HG03565 (cell line): ENCODE measurements at regions not wholly inside any gene's neighbourhood (a gene's known extent, or its start where the extent isn't known, plus 50 kb on each side); places are given as distances from the start of the nearest gene placed in this dataset.
"Not testable (repeated sequence)": the region's sequence is repeated elsewhere in the genome, so short reads cannot be mapped to it uniquely, and the experiment has no call there.

ENCODE experiments used
- ATAC-seq: cut with Tn5 transposase; IDR thresholded peaks from one replicate; pipeline ENCODE4 v1.9.1; 2021; ENCODE audit warnings: mild to moderate bottlenecking, moderate library complexity; ENCODE audit not compliant: unreplicated experiment

DNA sequence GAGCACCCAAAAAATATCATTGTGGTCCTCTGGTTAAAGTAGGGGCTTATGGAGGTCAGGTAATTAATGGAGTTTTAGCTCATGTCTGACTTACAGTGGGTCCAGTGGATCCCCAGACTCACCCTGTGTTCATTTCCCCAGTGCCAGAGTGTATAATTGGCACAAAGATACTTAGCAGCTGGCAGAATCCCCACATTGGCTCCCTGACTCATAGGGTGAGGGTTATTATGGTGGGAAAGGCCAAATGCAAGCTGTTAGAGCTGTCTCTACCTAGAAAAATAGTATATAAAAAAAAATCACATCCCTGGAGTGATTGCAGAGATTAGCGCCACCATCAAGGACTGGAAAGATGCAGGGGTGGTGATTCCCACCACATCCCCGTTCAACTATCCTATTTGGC, 1067.6 kb upstream of the ACVR2A start:
- ATAC-seq, result no peak

DNA sequence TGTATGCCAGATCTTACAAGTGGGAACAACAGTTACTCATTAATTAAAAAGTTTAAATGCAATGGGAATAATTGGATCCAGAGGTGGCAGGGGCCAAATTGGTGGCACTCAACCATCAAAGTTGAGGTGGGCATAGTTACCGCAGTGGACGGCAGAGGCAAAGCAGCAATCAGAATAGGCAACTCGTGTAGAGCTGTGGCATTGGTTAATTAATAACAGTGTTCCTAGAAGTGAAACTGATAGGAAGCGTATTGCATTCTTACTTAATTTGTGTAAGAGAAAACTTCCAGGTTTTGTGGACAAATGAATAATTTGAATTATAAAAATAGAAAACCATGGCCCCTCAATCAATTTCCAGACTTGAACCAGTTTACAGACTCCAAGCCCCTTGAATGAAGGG, 1068.2 kb upstream of the ACVR2A start:
- ATAC-seq, result no peak

GRCh38 chr2:146771531-146771930, 1073.3 kb upstream of the ACVR2A start:
- ATAC-seq, result no peak

GRCh38 chr2:146764301-146764700, 1080.5 kb upstream of the ACVR2A start:
- no peak for ATAC-seq

DNA sequence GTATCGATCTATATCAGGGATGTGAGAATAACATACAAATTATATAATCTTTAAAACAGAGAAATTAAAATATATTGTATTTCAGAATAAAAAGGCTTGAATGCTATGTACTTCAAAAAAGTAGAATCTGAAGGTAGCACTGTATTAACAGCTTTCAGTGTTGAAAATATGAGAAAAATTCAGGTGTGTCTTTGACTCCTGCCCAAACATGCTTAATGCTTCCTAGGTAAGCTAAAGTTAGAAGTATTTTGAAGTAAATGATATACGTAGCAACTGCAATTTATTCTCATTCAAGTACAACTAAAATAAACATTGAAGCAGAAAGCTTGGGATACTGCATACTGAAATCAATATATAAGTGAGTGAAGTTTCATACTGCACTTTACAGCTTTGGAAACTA, 1082.0 kb upstream of the ACVR2A start:
- no peak for ATAC-seq

- no peak for ATAC-seq
Measured at GRCh38 chr2:146754606-146755005, 1090.2 kb upstream of the ACVR2A start.

- no peak for ATAC-seq
Measured at GRCh38 chr2:146748046-146748445, 1096.8 kb upstream of the ACVR2A start.

- ATAC-seq, result no peak
Measured at GRCh38 chr2:146741260-146741659, 1103.6 kb upstream of the ACVR2A start.

- ATAC-seq, result no peak
Measured at GRCh38 chr2:146734821-146735190, 1110.0 kb upstream of the ACVR2A start.

DNA sequence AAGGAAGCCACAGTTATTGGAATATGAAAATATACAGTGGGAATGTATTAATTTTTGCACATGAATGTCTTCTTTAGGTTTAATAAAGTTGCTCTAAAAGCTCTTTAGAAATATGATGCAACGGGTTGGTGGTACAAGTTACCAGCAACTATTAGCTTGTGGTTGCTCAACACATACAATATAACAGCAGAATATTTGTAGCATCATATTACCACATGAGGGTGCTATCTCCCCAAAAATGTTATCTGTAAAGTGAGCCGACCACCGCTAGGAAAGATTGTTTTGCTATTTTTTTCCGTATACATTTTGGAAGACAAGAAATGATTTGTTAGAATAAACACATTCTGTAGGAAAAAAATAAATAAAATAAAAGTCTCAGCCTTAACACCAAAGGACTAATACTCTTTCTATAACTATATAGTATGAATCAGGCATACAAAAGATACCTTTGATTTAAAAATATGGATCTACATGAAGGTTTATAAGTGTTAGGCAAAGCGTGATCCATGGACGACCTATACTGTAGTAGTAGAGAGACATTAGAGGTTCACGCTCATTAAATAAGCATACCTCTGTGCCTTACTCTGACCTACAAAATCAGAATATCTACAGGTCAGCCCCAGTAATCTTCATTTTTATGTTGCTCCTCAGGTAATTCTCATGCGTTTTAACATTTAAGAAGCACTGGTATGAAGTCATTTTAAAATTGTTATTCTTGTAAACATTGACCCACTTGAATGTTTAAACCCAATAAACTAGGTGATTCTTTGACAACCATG, 1110.6 kb upstream of the ACVR2A start:
- peak; percentile 72 for ATAC-seq

GRCh38 chr2:146730882-146731281, 1113.9 kb upstream of the ACVR2A start:
- ATAC-seq, result no peak

GRCh38 chr2:146721486-146721885, 1123.3 kb upstream of the ACVR2A start:
- no peak for ATAC-seq

DNA sequence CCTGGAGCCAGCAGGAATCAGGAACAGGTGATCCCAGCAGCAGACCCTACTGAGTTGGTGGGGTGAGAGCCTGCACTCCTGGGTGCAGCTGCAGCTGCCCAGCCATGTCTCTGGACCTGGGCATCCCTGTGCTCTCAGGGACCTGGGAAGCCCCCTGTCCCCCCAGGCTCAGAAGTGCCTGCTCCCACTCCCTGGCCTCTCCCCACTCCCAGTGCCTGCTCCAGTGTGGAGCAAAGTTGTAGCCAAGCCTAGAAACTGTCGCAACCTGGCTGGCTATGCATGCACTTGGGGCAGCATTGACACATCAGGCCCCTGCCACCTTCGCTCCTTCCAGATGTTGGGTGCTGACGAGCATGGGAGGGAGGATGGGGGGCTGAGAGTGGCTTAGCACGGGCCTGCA, 1124.7 kb upstream of the ACVR2A start:
- no peak for ATAC-seq

- no peak for ATAC-seq
Measured at GRCh38 chr2:146716591-146716990, 1128.2 kb upstream of the ACVR2A start.

GRCh38 chr2:146709004-146709403, 1135.8 kb upstream of the ACVR2A start:
- ATAC-seq, result no peak

DNA sequence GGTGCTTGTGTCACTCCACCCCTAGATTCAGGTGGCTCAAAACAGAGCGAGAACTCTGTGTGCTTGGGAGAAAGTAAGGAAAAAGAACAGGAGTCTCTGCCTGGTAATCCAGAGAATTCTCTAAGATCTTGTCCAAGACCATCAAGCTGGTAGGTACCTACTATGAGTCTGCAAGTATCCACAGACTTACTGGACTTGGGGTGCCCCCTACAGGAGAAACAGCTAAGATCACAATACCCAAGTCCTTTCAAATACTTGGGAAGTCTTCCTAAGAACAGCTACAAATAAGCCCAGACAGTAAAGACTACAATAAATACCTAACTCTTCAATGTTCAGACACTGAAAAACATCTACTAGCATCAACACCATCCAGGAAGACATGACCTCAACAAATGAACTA, 1143.6 kb upstream of the ACVR2A start:
- no peak for ATAC-seq

- ATAC-seq, result no peak
Measured at GRCh38 chr2:146697307-146697706, 1147.5 kb upstream of the ACVR2A start.

GRCh38 chr2:146696787-146697186, 1148.0 kb upstream of the ACVR2A start:
- ATAC-seq, result not testable (repeated sequence)

DNA sequence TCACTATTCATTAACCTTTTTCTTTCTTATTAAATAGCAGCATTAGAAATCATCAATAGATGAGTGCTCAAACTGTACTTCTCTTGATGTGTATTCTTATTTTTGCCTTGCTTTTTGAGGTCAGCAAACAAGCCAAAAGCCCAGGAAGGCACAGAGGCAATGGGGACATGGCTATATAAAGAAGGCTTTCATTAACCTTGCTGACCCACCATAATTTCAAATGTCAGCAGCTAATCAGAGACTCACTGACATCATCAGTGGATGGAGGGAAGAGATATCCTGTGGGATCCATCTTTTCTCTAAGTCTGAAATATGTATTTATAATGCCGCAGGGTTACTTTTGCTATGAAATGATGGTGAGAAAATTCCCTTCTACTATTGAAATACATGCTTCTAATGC, 1162.8 kb upstream of the ACVR2A start:
- ATAC-seq, result no peak

- ATAC-seq, result no peak
Measured at GRCh38 chr2:146678516-146678915, 1166.3 kb upstream of the ACVR2A start.

DNA sequence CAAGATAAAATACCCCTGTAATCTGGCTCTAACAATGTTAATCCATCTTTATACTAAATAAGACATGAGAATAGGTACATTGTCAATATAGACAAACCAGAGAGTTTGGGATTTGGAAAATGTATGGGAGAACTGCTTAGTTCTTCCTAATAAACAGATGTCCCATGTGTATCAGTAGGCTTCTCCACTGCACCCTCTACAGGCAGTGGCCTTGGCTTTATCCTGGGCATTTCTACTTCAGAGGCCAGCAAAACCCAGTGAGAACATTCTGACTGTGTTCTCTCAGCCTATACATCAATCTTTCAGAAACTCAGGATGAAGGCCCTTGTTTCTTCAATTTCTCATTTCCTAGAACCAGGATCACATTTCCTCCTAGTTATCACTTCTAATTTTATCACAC, 1167.5 kb upstream of the ACVR2A start:
- no peak for ATAC-seq

- no peak for ATAC-seq
Measured at GRCh38 chr2:146669735-146670134, 1175.1 kb upstream of the ACVR2A start.

- ATAC-seq, result no peak
Measured at GRCh38 chr2:146666340-146666739, 1178.5 kb upstream of the ACVR2A start.
